HepG2 (cell line): ENCODE measurements at regions not wholly inside any gene's neighbourhood (a gene's known extent, or its start where the extent isn't known, plus 50 kb on each side); places are given as distances from the start of the nearest gene placed in this dataset.
"Not testable (repeated sequence)": the region's sequence is repeated elsewhere in the genome, so short reads cannot be mapped to it uniquely, and the experiment has no call there.

ENCODE experiments used
- CTCF ChIP-seq: sonication (generic); formaldehyde crosslinking; IDR thresholded peaks from 2 replicates; pipeline ENCODE4 v1.5.0; 2020; ENCODE audit warnings: mild to moderate bottlenecking, missing genetic modification reagents, moderate library complexity
- ETV6 ChIP-seq: sonication (generic); formaldehyde crosslinking; conservative IDR thresholded peaks from 2 replicates; pipeline ENCODE4 v1.4.0; 2020; ENCODE audit warnings: missing genetic modification reagents
- MYC ChIP-seq: sonication (generic); formaldehyde crosslinking; IDR thresholded peaks from 2 replicates; pipeline ENCODE4 v1.9.0; 2021; ENCODE audit warnings: missing genetic modification reagents, borderline replicate concordance
- ZNF121 ChIP-seq: sonication (generic); formaldehyde crosslinking; IDR thresholded peaks from 2 replicates; pipeline ENCODE4 v1.5.0; 2020; ENCODE audit warnings: mild to moderate bottlenecking, missing genetic modification reagents

GRCh38 chr2:142284336-142284735 is 153.5 kb upstream of the LRP1B start:
- TF ChIP-seq ZNF121 (CRISPR knock-in tag); CTCF; ETV6 (CRISPR knock-in tag); MYC: not testable (repeated sequence)
